K562 (cell line): ENCODE measurements at regions not wholly inside any gene's neighbourhood (a gene's known extent, or its start where the extent isn't known, plus 50 kb on each side); places are given as distances from the start of the nearest gene placed in this dataset.

ENCODE experiments used
- EP300 ChIP-seq: IDR thresholded peaks from 2 replicates; pipeline ENCODE4 v1.6.1; 2012; ENCODE audit warnings: low read length, improper control_type of control experiment
- FOSL1 ChIP-seq: fragments of 200-800 bp; sonication (Bioruptor generic); conservative IDR thresholded peaks from 2 replicates; pipeline ENCODE4 v1.6.1; 2016; ENCODE audit warnings: missing genetic modification characterization, missing compliant biosample characterization
- FOXA3 ChIP-seq, 2 experiments: fragments of 450-650 bp in 1 of 2; sonication (generic) in 1 of 2; formaldehyde crosslinking; IDR thresholded peaks in 1 of 2; conservative IDR thresholded peaks in 1 of 2; 2 replicates each; pipeline versions ENCODE4 v1.4.0 to v1.8.0; 2020 to 2022; ENCODE audit warnings: mild to moderate bottlenecking in 2 of 2, missing genetic modification reagents in 1 of 2
- FOXK2 ChIP-seq, 2 experiments: fragments of 450-650 bp; IDR thresholded peaks in 1 of 2; conservative IDR thresholded peaks in 1 of 2; 2 replicates each; pipeline ENCODE4 v1.6.1; 2016; ENCODE audit warnings: low read depth in 2 of 2, mild to moderate bottlenecking in 1 of 2
- JUND ChIP-seq, 2 experiments: IDR thresholded peaks; 2 replicates in 1 of 2; 3 replicates in 1 of 2; pipeline ENCODE4 v1.6.1; 2011; ENCODE audit warnings: borderline replicate concordance in 2 of 2, low read depth in 2 of 2, low read length in 2 of 2, improper control_type of control experiment in 1 of 2, missing biosample characterization in 1 of 2, missing genetic modification characterization in 1 of 2, missing genetic modification reagents in 1 of 2
- MEF2D ChIP-seq: conservative IDR thresholded peaks from 2 replicates; pipeline ENCODE4 v1.6.1; 2016; ENCODE audit warnings: low read depth, missing genetic modification characterization, missing compliant biosample characterization
- NFE2 ChIP-seq: IDR thresholded peaks from 2 replicates; pipeline ENCODE4 v1.6.1; 2014; ENCODE audit warnings: antibody characterized with exemption, low read depth
- RBFOX2 ChIP-seq: fragments of 200-400 bp; formaldehyde crosslinking; IDR thresholded peaks from 2 replicates; pipeline ENCODE4 v1.6.1; 2017; ENCODE audit warnings: low read depth, mild to moderate bottlenecking, low read length, moderate library complexity
- VEZF1 ChIP-seq: fragments of 200-800 bp; sonication (Bioruptor generic); IDR thresholded peaks from 2 replicates; pipeline ENCODE4 v1.6.1; 2017; ENCODE audit warnings: missing genetic modification characterization, missing compliant biosample characterization
- ZNF431 ChIP-seq: sonication (generic); formaldehyde crosslinking; IDR thresholded peaks from 2 replicates; pipeline ENCODE4 v1.8.0; 2022; ENCODE audit warnings: mild to moderate bottlenecking, missing genetic modification reagents
- ZNF507 ChIP-seq: conservative IDR thresholded peaks from 2 replicates; pipeline ENCODE4 v1.6.1; 2017; ENCODE audit warnings: missing genetic modification characterization, missing compliant biosample characterization
- ZNF696 ChIP-seq: fragments of 250-450 bp; sonication (Bioruptor Pico); conservative IDR thresholded peaks from 2 replicates; pipeline ENCODE4 v1.4.0; 2020; ENCODE audit warnings: mild to moderate bottlenecking, moderate library complexity
- ZNF77 ChIP-seq: fragments of 250-450 bp; sonication (Bioruptor Pico); IDR thresholded peaks from 2 replicates; pipeline ENCODE4 v1.5.0; 2020
- ZNF785 ChIP-seq: fragments of 250-450 bp; sonication (Bioruptor Pico); IDR thresholded peaks from 2 replicates; pipeline ENCODE4 v1.4.0; 2020; ENCODE audit warnings: mild to moderate bottlenecking

DNA sequence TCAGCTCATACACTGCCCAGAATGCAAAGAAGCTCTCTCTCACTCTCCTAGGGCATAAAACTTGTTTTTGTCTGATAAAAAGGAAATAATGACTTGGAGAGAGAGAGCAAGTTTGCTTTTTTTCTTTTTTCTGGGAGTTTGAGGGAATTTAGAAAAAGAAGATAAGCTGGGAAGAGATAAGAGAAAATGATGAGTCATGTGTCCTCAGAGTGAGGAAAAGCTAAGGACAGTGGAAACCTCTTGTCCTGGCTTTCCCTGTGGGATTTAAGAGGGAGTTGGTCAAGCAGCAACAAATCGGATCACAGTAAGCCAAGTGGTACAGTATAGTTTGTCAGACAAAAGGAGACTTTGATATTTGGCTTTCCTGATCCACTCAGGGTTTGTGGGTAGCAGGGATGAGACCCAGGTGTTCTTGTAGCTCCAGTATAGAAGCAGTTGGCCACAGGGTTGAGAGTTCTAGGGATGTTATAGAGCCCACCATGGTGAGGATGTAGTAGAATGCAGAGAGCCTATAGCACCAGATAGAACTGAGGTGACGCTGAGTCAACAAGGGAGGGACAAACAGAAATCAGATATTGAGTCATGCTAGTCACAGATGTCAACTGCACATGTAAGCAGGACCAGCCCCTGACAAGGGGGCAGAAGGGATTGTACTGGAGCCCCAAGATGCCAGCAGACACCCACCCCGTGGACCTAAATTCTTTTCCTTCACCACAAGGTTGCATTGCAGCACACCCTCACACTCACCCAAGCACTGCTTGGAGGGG, 219.3 kb upstream of the TAC1 start (continued):
- TF ChIP-seq RBFOX2 (no peak), ZNF785 (CRISPR knock-in tag) (no peak), NFE2 (peak; percentile 65), FOXA3 (CRISPR knock-in tag; conservative IDR thresholded peaks at IDR 0.05 in 1 of 2, IDR thresholded peaks at IDR 0.05 in 1 of 2) (peak in 1 of 2 experiments; percentile 92; a peak in 2 of 4 replicates), JUND (IDR thresholded peaks at IDR 0.05; ENCODE audit: borderline replicate concordance, low read depth, low read length) (peak; percentile 78), JUND (tag; IDR thresholded peaks at IDR 0.05; ENCODE audit: borderline replicate concordance, low read depth, low read length) (no peak; the same call in 1 of the 3 replicates), ZNF431 (CRISPR knock-in tag) (no peak), ZNF507 (tag) (no peak), FOXK2 (conservative IDR thresholded peaks at IDR 0.05 in 1 of 2, IDR thresholded peaks at IDR 0.05 in 1 of 2; ENCODE audit: low read depth in 2 of 2) (peak in 1 of 2 experiments; percentile 50; a peak in 1 of 4 replicates), MEF2D (tag) (no peak), FOSL1 (tag) (peak; percentile 87), ZNF696 (CRISPR knock-in tag) (no peak), EP300 (peak; percentile 53), VEZF1 (0 out of 2 replicates have a peak, but pooled peaks have one; percentile 24), ZNF77 (CRISPR knock-in tag) (no peak)
